Activated T-cell treated with anti-CD3 and anti-CD28 coated beads, Interleukin-2, amount 50 U/mL, for 4 hours (primary cell): ENCODE measurements at regions not wholly inside any gene's neighbourhood (a gene's known extent, or its start where the extent isn't known, plus 50 kb on each side); places are given as distances from the start of the nearest gene placed in this dataset.
"Not testable (repeated sequence)": the region's sequence is repeated elsewhere in the genome, so short reads cannot be mapped to it uniquely, and the experiment has no call there.

Source experiments
- ATAC-seq, 2 donors: fragments of 200-7000 bp; cut with Tn5 transposase; one replicate each; pipeline ENCODE4 v1.10.0; 2021
- DNase-seq: peaks from one replicate; pipeline ENCODE4 v3.0.0-alpha.2; 2020
- H3K27me3 Mint-ChIP-seq: one replicate; pipeline ENCODE4 v1.8.0; 2021; ENCODE audit warnings: low read depth, mixed read lengths
- H3K36me3 Mint-ChIP-seq: one replicate; pipeline ENCODE4 v1.8.0; 2022; ENCODE audit warnings: mixed read lengths; ENCODE audit not compliant: insufficient read depth
- H3K4me1 Mint-ChIP-seq: one replicate; pipeline ENCODE4 v1.8.0; 2021; ENCODE audit warnings: low read depth, mixed read lengths
- H3K4me3 Mint-ChIP-seq: one replicate; pipeline ENCODE4 v1.8.0; 2021; ENCODE audit warnings: mild to moderate bottlenecking, moderate library complexity, mixed read lengths
- H3K9me3 Mint-ChIP-seq: one replicate; pipeline ENCODE4 v1.8.0; 2021; ENCODE audit warnings: mixed read lengths

DNA sequence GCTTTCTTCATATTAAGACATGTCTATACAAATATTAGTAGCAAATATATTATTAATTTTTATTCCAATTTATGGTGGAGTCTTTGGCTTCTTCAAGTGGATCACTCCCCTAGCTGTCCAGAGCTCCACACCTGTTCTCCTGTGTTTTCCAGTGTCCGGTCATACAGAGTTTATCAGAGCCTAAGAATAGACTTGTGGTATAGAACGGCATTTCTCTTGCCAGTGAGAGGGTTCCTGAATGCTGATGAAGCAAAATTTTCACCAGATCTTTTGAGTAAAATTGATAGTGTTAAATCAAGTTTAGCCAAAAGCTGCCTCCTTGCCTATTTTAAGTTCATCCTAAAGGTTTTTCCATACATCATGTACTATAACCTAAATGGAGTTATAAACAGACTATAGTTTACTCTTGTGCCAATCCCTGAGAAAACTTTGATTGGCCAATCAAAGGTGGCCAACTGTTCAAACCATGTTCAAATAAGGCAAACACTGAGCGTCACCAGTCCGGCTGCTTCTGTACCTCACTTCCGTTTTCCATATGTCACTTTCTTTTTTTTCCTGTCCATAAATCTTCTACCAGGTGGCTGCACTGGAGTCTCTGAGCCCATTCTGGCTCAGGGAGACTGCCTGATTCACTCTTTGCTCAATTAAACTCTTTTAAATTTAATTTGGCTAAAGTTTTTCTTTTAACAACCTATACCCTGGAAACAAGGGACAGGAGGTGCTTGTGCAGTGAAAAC lies 422.7 kb upstream of the FRG2C start:
- ATAC-seq, H3K9me3 Mint-ChIP-seq, H3K4me3 Mint-ChIP-seq, H3K4me1 Mint-ChIP-seq, H3K36me3 Mint-ChIP-seq, H3K27me3 Mint-ChIP-seq, DNase-seq: not testable (repeated sequence)

DNA sequence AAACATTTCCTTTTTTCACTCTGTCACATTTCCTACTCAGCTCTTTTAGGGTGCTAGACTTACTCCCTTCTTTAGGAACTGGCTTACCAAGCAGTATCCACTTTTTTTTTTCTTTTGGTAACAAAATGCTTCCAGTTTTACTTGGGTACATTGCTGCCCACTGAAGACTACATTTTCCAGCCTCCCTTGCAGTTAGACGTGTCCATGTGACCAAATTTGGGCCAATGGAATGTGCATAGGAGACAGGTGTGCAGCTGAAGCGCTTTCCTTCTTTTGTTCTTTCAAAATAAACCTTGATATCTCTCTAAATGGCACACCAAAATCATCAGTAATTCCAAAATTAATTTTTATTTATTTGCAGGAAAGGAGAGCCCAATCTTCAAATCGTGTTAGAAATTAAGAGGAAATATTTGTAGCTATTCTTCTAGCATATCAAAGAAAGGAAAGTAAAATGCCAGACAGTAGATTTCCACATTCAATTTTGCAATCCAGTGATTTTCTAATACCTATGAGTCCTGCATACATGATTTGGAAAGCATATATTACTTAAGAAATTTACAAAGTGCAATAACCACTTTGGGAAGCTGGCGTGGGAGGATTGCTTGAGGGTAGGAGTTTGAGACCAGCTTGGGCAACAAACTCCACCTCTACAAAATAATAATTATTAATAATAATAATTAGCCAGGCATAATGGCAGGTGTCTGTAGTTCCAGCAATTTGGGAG lies 422.0 kb upstream of the FRG2C start:
- DNase-seq (no peak), ATAC-seq (no peak)
- Mint-ChIP-seq H3K36me3 (no peaks in the 10 kb centered on the region), H3K4me1 (no peaks in the 10 kb centered on the region), H3K9me3 (no peaks in the 10 kb centered on the region), H3K4me3 (no peak overlapping the region), H3K27me3 (peaks cover 3% of the 10 kb centered on the region)

DNA sequence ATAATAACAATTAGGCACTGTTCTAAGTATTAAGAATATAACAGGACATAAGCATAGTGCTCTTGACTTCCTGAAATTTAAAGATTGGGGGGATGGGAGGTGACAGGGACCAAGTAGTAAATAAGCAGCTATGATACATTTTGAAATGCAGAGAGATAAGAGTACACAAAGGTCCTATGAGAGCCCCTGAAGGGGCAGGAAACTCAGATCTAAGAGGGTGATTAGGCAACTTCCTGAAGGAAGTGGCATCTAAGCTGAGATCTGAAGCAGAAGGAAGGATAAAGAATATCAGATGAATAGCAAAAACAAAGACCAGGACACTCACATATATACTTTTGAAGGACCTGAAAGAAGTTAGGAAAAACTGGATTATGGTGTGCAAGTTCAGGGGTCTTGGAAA lies 415.2 kb upstream of the FRG2C start:
- no peaks in the 10 kb centered on the region for H3K9me3 Mint-ChIP-seq
- H3K4me3 Mint-ChIP-seq = no peak overlapping the region
- no peaks in the 10 kb centered on the region for H3K36me3 Mint-ChIP-seq
- ATAC-seq (no peak), DNase-seq (no peak)
- H3K4me1 Mint-ChIP-seq = peaks cover 7% of the 10 kb centered on the region
- H3K27me3 Mint-ChIP-seq = no peaks in the 10 kb centered on the region

DNA sequence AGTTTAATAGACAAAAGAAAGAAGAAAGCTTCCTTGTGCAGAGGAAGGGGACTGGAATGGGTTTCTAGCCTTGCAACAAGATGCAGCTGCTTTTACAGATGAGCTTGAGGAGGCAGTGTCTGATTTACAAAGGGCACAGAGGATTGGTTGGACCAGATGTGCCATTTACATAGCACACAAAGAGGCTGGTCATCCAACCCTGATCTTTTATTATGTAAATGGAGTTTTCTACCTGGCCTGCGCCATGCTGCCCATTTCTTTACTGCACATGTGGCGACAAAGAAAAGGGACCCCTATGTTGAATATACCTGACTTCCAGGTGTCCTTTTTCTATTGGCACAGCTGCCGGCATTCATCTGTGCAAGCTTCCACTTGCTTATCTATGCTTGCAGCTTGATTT lies 409.4 kb upstream of the FRG2C start:
- H3K27me3 Mint-ChIP-seq = no peaks in the 10 kb centered on the region
- ATAC-seq (no peak), DNase-seq (no peak)
- no peaks in the 10 kb centered on the region for H3K9me3 Mint-ChIP-seq
- no peaks in the 10 kb centered on the region for H3K36me3 Mint-ChIP-seq
- no peak overlapping the region for H3K4me3 Mint-ChIP-seq
- no peaks in the 10 kb centered on the region for H3K4me1 Mint-ChIP-seq

DNA sequence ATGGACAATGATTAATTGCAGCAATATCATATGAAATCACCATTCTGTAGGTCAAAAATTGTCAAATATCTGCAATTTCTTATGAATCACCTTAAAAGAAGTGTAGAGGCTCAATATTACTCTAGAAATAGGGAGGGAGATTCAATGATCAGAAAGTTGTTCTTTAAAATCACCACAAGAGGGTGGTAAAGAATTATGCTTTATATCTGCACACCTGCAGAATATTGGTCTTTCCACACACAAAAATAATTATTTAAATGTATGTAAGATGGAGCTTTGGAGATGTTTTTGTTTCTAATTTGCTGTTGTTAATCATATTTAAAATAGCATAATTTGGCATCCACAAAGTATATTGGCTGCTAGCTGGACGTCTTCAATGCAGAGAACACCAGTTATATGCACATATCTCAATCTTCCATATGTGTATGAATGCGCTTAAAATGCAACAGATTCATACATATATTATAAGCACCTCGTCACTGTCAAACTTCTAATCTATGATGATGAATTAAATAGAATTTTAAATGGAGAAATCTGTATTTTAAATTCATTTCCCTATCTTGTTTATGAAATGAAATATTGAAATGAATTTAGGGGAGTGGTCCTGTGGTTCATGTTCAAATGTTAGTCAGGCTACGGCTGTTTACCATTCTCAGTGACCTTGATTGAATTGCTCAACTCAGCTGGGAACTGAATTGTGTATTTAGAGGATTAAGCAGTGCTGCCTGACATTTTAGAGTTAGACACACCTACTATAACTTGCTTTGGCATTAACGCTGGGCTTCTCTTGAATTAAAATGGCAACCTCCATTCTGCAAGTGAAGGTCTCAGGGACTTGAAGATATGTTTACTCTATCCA lies 405.1 kb upstream of the FRG2C start:
- H3K4me3 Mint-ChIP-seq, H3K36me3 Mint-ChIP-seq, H3K27me3 Mint-ChIP-seq, ATAC-seq, DNase-seq, H3K4me1 Mint-ChIP-seq, H3K9me3 Mint-ChIP-seq: not testable (repeated sequence)

DNA sequence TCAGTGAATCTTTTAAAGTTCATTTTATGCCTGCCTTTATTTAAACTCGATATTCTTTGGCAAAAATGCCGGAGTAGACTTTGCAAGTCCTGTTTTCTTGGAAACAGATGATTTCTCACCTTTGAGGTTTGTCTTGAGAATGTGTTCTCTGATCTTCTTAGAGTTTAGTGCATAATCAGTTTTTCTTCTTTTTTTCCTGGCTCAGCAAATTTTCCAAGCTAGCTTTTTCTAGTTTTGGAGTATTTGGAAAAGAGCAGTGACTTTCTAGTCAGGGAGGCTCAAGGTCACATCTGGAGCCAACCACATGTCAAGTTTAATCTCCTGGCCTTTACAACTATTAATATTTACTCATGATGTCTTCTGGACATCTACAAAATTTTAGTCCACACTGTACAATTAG lies 403.2 kb upstream of the FRG2C start:
- H3K4me3 Mint-ChIP-seq, ATAC-seq: not testable (repeated sequence)

DNA sequence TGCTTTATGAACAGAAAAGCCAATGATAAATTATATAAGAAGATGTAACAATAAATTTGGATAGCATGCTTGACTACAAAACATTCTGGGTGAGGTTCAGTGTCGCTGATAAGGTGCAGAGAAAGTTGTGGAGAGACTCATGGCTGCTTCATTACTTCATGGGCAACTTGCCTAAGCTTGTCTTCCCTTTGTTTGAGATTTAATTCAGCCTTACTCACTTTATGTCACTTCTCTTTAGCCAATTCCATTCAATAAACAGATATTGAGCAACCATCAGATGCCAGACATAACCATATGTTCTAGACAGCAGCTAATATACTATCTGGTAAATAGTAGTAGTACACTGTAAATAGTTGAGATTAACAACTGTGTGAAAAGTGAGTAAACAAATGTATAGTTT lies 401.5 kb upstream of the FRG2C start:
- H3K4me3 Mint-ChIP-seq = no peak overlapping the region
- DNase-seq (no peak), ATAC-seq (no peak)
- H3K4me1 Mint-ChIP-seq = no peaks in the 10 kb centered on the region
- H3K36me3 Mint-ChIP-seq = no peaks in the 10 kb centered on the region
- no peaks in the 10 kb centered on the region for H3K27me3 Mint-ChIP-seq
- no peaks in the 10 kb centered on the region for H3K9me3 Mint-ChIP-seq

More for the DNA sequence above, 403.2 kb upstream of the FRG2C start:
- not testable (repeated sequence) for H3K27me3 Mint-ChIP-seq, H3K9me3 Mint-ChIP-seq, H3K4me1 Mint-ChIP-seq, DNase-seq, H3K36me3 Mint-ChIP-seq

DNA sequence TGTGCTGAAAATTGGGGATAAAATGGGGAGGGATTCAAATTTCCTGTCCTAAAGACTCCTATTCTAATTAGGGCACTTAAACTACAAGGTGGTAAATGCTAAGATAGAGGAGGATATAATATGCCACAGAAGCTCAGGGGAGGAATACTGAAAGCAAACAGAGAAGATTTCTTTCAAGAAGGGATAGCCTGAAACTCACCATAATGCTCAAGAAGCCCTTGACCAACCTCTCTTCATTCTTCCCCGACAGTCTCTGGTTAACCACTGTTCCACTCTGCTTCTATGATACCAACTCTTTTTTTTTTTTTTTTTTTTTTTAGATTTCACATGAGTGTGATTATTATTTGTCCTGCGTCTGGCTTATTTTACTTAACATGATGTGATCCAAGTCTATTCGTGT lies 398.2 kb upstream of the FRG2C start:
- ATAC-seq (no peak), DNase-seq (no peak)
- Mint-ChIP-seq H3K27me3 (no peaks in the 10 kb centered on the region), H3K36me3 (no peaks in the 10 kb centered on the region), H3K9me3 (no peaks in the 10 kb centered on the region), H3K4me1 (no peaks in the 10 kb centered on the region), H3K4me3 (no peak overlapping the region)

DNA sequence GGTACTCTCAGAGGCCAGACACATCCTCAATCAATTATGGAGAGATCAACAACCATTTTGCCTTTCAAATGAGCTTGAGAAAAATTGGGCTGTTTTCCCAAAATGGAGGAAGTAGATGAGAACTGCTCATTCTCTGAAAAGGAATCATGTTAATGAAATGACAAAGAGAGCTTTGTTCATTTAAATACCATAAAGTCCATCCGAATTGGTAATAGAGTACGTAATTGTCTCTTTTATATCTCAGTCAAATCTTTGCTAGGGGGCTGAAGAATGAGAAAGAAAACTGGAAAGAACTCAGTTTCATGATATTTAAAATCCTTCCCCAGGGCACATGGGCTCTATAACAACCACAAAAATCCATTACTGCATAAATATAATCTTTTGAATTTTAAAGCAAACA lies 395.6 kb upstream of the FRG2C start:
- not testable (repeated sequence) for ATAC-seq, H3K4me1 Mint-ChIP-seq, H3K9me3 Mint-ChIP-seq, H3K27me3 Mint-ChIP-seq, H3K4me3 Mint-ChIP-seq, DNase-seq, H3K36me3 Mint-ChIP-seq

DNA sequence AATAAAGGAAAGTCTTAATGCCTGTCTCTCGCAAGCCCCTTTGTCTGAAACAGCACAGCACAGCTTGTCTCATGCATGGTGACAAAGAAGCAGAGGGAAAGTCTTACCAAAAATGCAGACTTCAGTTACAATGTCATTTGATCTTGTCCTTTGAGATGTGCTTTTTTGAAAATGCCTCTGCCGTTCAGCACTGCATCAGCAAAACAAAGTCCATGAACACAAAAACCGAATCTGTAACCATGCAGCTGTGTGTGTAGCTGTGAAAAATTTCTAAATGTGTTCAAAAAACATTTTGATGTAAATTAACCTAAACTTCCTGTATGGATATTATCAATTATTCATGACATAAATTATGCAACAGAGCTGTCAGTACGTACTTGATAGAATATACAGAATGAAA lies 391.9 kb upstream of the FRG2C start:
- H3K4me1 Mint-ChIP-seq, ATAC-seq, H3K36me3 Mint-ChIP-seq, H3K4me3 Mint-ChIP-seq, H3K9me3 Mint-ChIP-seq, DNase-seq, H3K27me3 Mint-ChIP-seq: not testable (repeated sequence)

DNA sequence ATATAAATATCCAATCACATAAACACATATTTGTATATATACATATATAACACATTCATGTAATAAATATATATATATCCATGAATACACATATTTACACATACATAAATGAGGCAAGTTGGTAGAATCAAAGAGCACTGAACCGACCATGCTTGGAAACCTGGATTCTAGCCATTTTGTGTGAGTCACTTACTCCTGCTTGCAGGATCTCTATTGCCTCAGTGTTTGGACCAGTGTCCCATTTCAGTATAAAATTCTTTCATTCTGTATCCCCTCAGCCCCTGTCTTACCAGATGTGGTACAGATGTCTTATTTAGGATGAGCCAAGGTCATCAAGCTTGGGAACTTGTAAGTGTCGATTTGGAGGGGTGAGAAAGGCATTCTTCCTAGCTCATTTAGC lies 391.4 kb upstream of the FRG2C start:
- H3K4me3 Mint-ChIP-seq = no peak overlapping the region
- ATAC-seq = no peak

DNA sequence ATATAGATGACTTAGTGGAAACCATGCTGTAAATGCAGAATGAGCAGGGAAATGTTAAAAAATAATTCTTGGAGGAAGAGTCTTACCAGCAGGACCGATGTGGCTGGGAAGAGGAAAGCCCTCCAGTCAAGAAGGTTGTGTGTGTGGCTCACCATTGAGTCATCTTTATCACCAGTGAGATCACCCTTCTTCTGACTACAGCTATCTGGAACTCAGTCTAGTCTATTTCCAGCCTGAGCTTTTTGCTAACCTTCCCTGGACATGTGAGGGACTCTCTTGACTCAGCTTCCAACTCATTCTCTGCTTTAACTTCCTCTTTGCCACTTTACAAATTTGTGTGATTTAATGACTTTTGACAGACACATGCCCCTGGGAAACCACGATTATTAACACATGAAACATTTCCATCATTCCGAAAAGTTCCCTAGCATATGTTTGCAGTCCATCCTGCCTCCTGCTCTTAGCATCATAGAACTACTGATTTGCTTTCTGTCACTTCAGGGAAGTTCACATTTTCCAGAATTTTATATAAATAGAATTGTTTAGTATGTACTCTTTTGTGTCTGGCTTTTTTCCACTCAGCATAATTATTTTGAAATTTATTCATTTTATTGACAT lies 378.5 kb upstream of the FRG2C start:
- H3K4me1 Mint-ChIP-seq, H3K9me3 Mint-ChIP-seq, ATAC-seq: not testable (repeated sequence)

More for the DNA sequence above, 391.4 kb upstream of the FRG2C start:
- H3K36me3 Mint-ChIP-seq = no peaks in the 10 kb centered on the region
- no peak for DNase-seq
- no peaks in the 10 kb centered on the region for H3K9me3 Mint-ChIP-seq
- no peaks in the 10 kb centered on the region for H3K27me3 Mint-ChIP-seq
- no peaks in the 10 kb centered on the region for H3K4me1 Mint-ChIP-seq

DNA sequence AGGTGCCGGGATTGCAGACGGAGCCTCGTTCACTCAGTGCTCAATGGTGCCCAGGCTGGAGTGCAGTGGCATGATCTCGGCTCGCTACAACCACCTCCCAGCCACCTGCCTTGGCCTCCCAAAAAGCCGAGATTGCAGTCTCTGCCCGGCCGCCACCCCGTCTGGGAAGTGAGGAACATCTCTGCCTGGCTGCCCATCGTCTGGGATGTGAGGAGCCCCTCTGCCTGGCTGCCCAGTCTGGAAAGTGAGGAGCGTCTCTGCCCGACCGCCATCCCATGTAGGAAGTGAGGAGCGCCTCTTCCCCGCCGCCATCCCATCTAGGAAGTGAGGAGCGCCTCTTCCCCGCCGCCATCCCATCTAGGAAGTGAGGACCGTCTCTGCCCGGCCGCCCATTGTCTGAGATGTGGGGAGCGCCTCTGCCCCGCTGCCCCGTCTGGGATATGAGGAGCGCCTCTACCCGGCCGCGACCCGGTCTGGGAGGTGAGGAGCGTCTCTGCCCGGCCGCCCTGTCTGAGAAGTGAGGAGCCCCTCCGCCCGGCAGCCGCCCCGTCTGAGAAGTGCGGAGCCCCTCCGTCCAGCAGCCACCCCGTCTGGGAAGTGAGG lies 375.1 kb upstream of the FRG2C start:
- DNase-seq, H3K27me3 Mint-ChIP-seq, H3K36me3 Mint-ChIP-seq: not testable (repeated sequence)

More for the DNA sequence above, 378.5 kb upstream of the FRG2C start:
- H3K27me3 Mint-ChIP-seq, H3K36me3 Mint-ChIP-seq, H3K4me3 Mint-ChIP-seq, DNase-seq: not testable (repeated sequence)

DNA sequence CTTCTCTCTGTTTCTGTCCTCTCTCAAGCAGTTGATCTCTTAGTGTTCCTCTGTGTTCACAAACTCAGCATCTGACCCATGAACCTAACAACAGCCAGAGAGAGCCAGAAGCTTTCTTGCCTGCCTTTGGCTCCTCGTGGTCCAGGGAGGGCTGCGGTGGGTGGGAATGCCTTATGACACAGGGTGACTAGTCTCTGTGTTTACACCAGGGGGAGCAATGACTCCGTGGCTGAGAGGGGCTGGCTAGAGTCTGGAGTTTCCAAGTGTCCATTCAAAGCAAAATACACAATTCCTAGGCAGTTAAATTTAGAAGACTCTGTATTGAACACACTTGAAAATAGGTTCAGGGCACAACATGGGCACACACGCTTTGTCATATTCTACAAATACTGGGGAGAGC lies 370.0 kb upstream of the FRG2C start:
- H3K27me3 Mint-ChIP-seq = no peaks in the 10 kb centered on the region
- peak in 1 of 2 donors; percentile 53 for ATAC-seq
- DNase-seq = no peak

More for the DNA sequence above, 375.1 kb upstream of the FRG2C start:
- H3K9me3 Mint-ChIP-seq, H3K4me1 Mint-ChIP-seq, H3K4me3 Mint-ChIP-seq, ATAC-seq: not testable (repeated sequence)

More for the DNA sequence above, 370.0 kb upstream of the FRG2C start:
- Mint-ChIP-seq H3K36me3 (no peaks in the 10 kb centered on the region), H3K4me3 (no peak overlapping the region), H3K9me3 (peaks cover 5% of the 10 kb centered on the region), H3K4me1 (no peaks in the 10 kb centered on the region)
